B cell (primary cell): ENCODE measurements at regions not wholly inside any gene's neighbourhood (a gene's known extent, or its start where the extent isn't known, plus 50 kb on each side); places are given as distances from the start of the nearest gene placed in this dataset.

Source experiments
- ATAC-seq: fragments of 200-7000 bp; cut with Tn5 transposase; one replicate; pipeline ENCODE4 v1.10.0; 2021; ENCODE audit warnings: low read depth, mild to moderate bottlenecking, moderate number of reproducible peaks, moderate library complexity
- CTCF ChIA-PET: fragments of 350-600 bp; sonication (Branson Sonifier 250); formaldehyde crosslinking; loops from one replicate; lab custom pipeline; 2021; ENCODE audit warnings: antibody characterized with exemption, inconsistent platforms; lab: Charles Lee
- POLR2A ChIA-PET: fragments of 350-600 bp; sonication (Branson Sonifier 250); formaldehyde crosslinking; loops from one replicate; lab custom pipeline; 2021; ENCODE audit warnings: antibody characterized with exemption; lab: Charles Lee
- DNase-seq: peaks from one replicate; pipeline ENCODE4 v3.0.0; 2013
- H2AFZ ChIP-seq: 2 replicates; pipeline ENCODE4 v1.6.1; 2012; ENCODE audit warnings: mild to moderate bottlenecking, low read depth, low read length; ENCODE audit not compliant: insufficient read depth, poor library complexity, severe bottlenecking
- H3K27ac ChIP-seq, 2 donors: 1 replicate in 1 of 2; 2 replicates in 1 of 2; pipeline ENCODE4 v1.5.1; 2012 to 2013; ENCODE audit warnings: low read length in 2 of 2, mild to moderate bottlenecking in 2 of 2, moderate library complexity in 1 of 2
- H3K27me3 ChIP-seq, 4 experiments: fragments of 200-600 bp in 1 of 4; sonication (generic) in 1 of 4; replicated peaks in 1 of 4; 1 replicate in 2 of 4; 2 replicates in 2 of 4; pipeline versions ENCODE4 v1.6.1 to v1.7.0; 2013 to 2016; ENCODE audit warnings: low read length in 3 of 4, mild to moderate bottlenecking in 2 of 4, mixed read lengths in 1 of 4, moderate library complexity in 1 of 4; ENCODE audit not compliant: insufficient read depth in 4 of 4, control insufficient read depth in 3 of 4; ENCODE audit errors: control extremely low read depth in 1 of 4
- H3K36me3 ChIP-seq, 2 experiments: replicated peaks in 1 of 2; 1 replicate in 1 of 2; 2 replicates in 1 of 2; pipeline versions ENCODE4 v1.6.1 to v1.7.1; 2013; ENCODE audit warnings: low read length in 1 of 2; ENCODE audit not compliant: insufficient read depth in 2 of 2, control insufficient read depth in 1 of 2; ENCODE audit errors: control extremely low read depth in 1 of 2, extremely low read depth in 1 of 2
- H3K4me1 ChIP-seq, 2 donors: fragments of 200-600 bp in 1 of 2; sonication (generic) in 1 of 2; 1 replicate in 1 of 2; 2 replicates in 1 of 2; pipeline versions ENCODE4 v1.5.1 to v1.6.1; 2013 to 2017; ENCODE audit warnings: low read length in 2 of 2; ENCODE audit not compliant: control insufficient read depth in 2 of 2, insufficient read depth in 2 of 2
- H3K4me2 ChIP-seq: replicated peaks from 2 replicates; pipeline ENCODE3; 2012; ENCODE audit warnings: mild to moderate bottlenecking, low read depth, low read length; ENCODE audit not compliant: poor library complexity, severe bottlenecking
- H3K4me3 ChIP-seq, 5 experiments: fragments of 200-600 bp in 1 of 5; sonication (generic) in 1 of 5; 1 replicate in 3 of 5; 2 replicates in 2 of 5; pipeline versions ENCODE4 v1.5.1 to v1.7.0; 2011 to 2016; ENCODE audit warnings: low read length in 4 of 5, mild to moderate bottlenecking in 4 of 5, low read depth in 2 of 5, control low read depth in 1 of 5, moderate library complexity in 1 of 5; ENCODE audit not compliant: insufficient read depth in 1 of 5; ENCODE audit errors: control extremely low read depth in 1 of 5, extremely low read depth in 1 of 5
- H3K79me2 ChIP-seq: fragments of 200-600 bp; sonication (generic); one replicate; pipeline ENCODE4 v1.6.0; 2016; ENCODE audit warnings: low read length; ENCODE audit not compliant: control insufficient read depth, insufficient read depth
- H3K9ac ChIP-seq: fragments of 200-600 bp; sonication (generic); 2 replicates; pipeline ENCODE4 v1.6.1; 2017; ENCODE audit warnings: mild to moderate bottlenecking, low read length, moderate library complexity
- H3K9me3 ChIP-seq, 3 donors: one replicate each; pipeline versions ENCODE4 v1.6.1 to v1.7.1; 2013; ENCODE audit warnings: low read length in 2 of 3; ENCODE audit not compliant: control insufficient read depth in 2 of 3, insufficient read depth in 1 of 3; ENCODE audit errors: control extremely low read depth in 1 of 3
- H4K20me1 ChIP-seq: 2 replicates; pipeline ENCODE4 v1.6.0; 2012; ENCODE audit warnings: mild to moderate bottlenecking, low read length; ENCODE audit not compliant: insufficient read depth, control insufficient read depth, poor library complexity, severe bottlenecking
- H3K27ac Mint-ChIP-seq: one replicate; pipeline ENCODE4 v1.8.0; 2021; ENCODE audit warnings: mixed read lengths
- H3K27me3 Mint-ChIP-seq: one replicate; pipeline ENCODE4 v1.8.0; 2021; ENCODE audit warnings: mixed read lengths
- H3K4me1 Mint-ChIP-seq: one replicate; pipeline ENCODE4 v1.8.0; 2021; ENCODE audit warnings: mixed read lengths
- H3K4me3 Mint-ChIP-seq: one replicate; pipeline ENCODE4 v1.8.0; 2021; ENCODE audit warnings: mixed read lengths
- H3K9me3 Mint-ChIP-seq: one replicate; pipeline ENCODE4 v1.8.0; 2022; ENCODE audit warnings: mixed read lengths; ENCODE audit not compliant: insufficient read depth
- CTCF ChIP-seq: fragments of 200-600 bp; IDR thresholded peaks from one replicate; pipeline ENCODE4 v1.8.0; 2022; ENCODE audit warnings: antibody characterized with exemption, mild to moderate bottlenecking
- EZH2 ChIP-seq: IDR thresholded peaks from 2 replicates; pipeline ENCODE4 v1.6.1; 2012; ENCODE audit warnings: borderline replicate concordance, low read depth, mild to moderate bottlenecking, moderate library complexity, low read length; ENCODE audit not compliant: insufficient read depth, poor library complexity, severe bottlenecking
- WGBS: methylation state at CpG from one replicate; pipeline ENCODE4 v1.1.5; 2013; ENCODE audit warnings: missing lambda C conversion rate; ENCODE audit not compliant: insufficient coverage; 5-methylcytosine and 5-hydroxymethylcytosine counted together
- intact Hi-C: fragments of 100-400 bp; cut with micrococcal nuclease; formaldehyde crosslinking; loops from one replicate; pipeline ENCODE4 v1.10.0; 2022

GRCh38 chr6:119791736-119792135, 442.2 kb upstream of the MAN1A1 start:
- no peaks in the 10 kb centered on the region for H3K36me3 ChIP-seq
- H3K9me3 ChIP-seq = peaks cover 0 to 6% (median 0%) of the 10 kb centered on the region in 3 donors
- Mint-ChIP-seq H3K4me3 (no peak overlapping the region), H3K9me3 (peaks cover 5% of the 10 kb centered on the region), H3K27me3 (no peaks in the 10 kb centered on the region), H3K27ac (no peak overlapping the region), H3K4me1 (no peaks in the 10 kb centered on the region)
- H3K4me3 ChIP-seq = no peak overlapping the region
- no peaks in the 10 kb centered on the region for H3K4me1 ChIP-seq
- H2AFZ ChIP-seq = no peak overlapping the region
- H3K27ac ChIP-seq = no peak overlapping the region
- intact Hi-C loops = no loop called here
- H4K20me1 ChIP-seq = no peaks in the 10 kb centered on the region
- H3K27me3 ChIP-seq = no peaks in the 10 kb centered on the region
- DNase-seq (no peak), ATAC-seq (no peak)
- WGBS = no CpG with 5 or more reads among the region's 1 CpG
- ChIA-PET POLR2A (no interaction called here), CTCF (no interaction called here)
- TF ChIP-seq CTCF = no peak
- no peak for TF ChIP-seq EZH2
- H3K9ac ChIP-seq = no peak overlapping the region
- H3K4me2 ChIP-seq = no peak overlapping the region
- no peaks in the 10 kb centered on the region for H3K79me2 ChIP-seq

- TF ChIP-seq EZH2 (no peak), CTCF (no peak)
- no peaks in the 10 kb centered on the region for H3K79me2 ChIP-seq
- no peaks in the 10 kb centered on the region for H3K9me3 ChIP-seq
- H3K9ac ChIP-seq = no peak overlapping the region
- ATAC-seq (no peak), DNase-seq (no peak)
- ChIA-PET POLR2A (no interaction called here), CTCF (no interaction called here)
- H3K27ac ChIP-seq = no peak overlapping the region
- H3K9me3 Mint-ChIP-seq = no peaks in the 10 kb centered on the region
- H3K27ac Mint-ChIP-seq = no peak overlapping the region
- intact Hi-C loops = no loop called here
- H3K4me3 Mint-ChIP-seq = no peak overlapping the region
- H3K4me2 ChIP-seq = no peak overlapping the region
- H2AFZ ChIP-seq = no peak overlapping the region
- H3K27me3 ChIP-seq = no peaks in the 10 kb centered on the region
- no peaks in the 10 kb centered on the region for H3K4me1 Mint-ChIP-seq
- no peaks in the 10 kb centered on the region for H3K4me1 ChIP-seq
- H4K20me1 ChIP-seq = no peaks in the 10 kb centered on the region
- H3K4me3 ChIP-seq = no peak overlapping the region
- WGBS = 91% methylated on average over 6 of the region's 6 CpGs
- H3K36me3 ChIP-seq = no peaks in the 10 kb centered on the region
- peaks cover 3% of the 10 kb centered on the region for H3K27me3 Mint-ChIP-seq
Measured at GRCh38 chr6:119781365-119781764, 431.8 kb upstream of the MAN1A1 start.
